ENCODE measurements at regions not wholly inside any gene's neighbourhood (a gene's known extent, or its start where the extent isn't known, plus 50 kb on each side); places are given as distances from the start of the nearest gene placed in this dataset.
A peak's percentile ranks its signal among the peaks of the same experiment; 100 is the strongest.

DNA sequence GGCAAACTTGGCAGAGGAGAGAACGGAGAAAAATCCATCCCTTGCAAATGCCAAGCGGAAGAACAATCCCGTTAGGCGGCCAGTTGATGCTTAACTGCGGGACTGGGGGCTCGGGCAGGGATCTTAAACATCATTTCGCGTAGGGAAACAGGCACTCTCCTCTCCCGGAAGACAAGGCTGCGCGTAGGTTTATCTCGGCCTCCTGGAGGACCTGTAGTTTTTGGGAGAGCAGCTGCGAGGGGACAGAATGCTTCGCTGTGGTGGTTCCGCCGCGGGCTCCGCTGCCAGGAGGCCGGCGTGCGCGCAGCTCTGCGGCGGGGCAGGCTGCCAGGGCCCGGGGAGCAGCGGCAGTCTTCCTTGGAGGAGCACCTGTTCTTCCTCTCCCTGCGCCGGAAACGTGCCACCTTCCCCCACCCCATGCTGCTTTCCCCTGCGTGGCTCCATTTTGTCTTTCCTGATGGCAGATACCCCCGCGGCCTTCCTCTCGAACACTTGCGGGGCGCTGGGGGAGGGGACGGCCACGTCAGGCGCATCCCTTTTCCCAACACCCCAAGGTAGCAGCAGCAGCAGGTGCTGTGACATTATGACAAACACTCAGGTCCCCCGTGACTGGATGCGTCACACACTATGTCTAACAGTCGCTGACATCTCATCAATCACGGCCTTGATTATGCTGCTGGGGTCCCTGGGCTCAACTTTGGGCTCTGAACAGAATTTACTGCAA is 230.7 kb upstream of the BTBD3 start:
- ATAC-seq (peak; percentile 45; the same call in 2 of the 3 replicates), DNase-seq (ENCODE audit: low spot score) (no peak), FAIRE-seq (no peak)
- POLR2A ChIA-PET = no interaction called here
- Histone ChIP-seq H3K9me3 (ENCODE audit: low read length) (no peaks in the 10 kb centered on the region), H2AFZ (ENCODE audit: low read length) (no peak overlapping the region), H3K4me2 (ENCODE audit: low read depth, low read length) (peak overlapping the region; percentile 29; the same call in 1 of the 2 replicates), H3K27me3 (ENCODE audit: control insufficient read depth in 1 of 2, insufficient read depth in 2 of 2, low read length in 2 of 2) (no peaks in the 10 kb centered on the region; a peak in 1 of 5 replicates), H4K20me1 (ENCODE audit: insufficient read depth, low read length) (no peaks in the 10 kb centered on the region), H3K27ac (ENCODE audit: extremely low read length, insufficient read depth, low read length) (no peak overlapping the region), H3K36me3 (replicated peaks in 1 of 2; ENCODE audit: control insufficient read depth in 1 of 2, insufficient read depth in 2 of 2, low read length in 2 of 2) (no peaks in the 10 kb centered on the region), H3K9ac (ENCODE audit: insufficient read depth, low read depth, low read length) (no peak overlapping the region), H3K79me2 (ENCODE audit: insufficient read depth, low read length) (no peaks in the 10 kb centered on the region), H3K4me1 (ENCODE audit: insufficient read depth, low read length) (peaks cover 16% of the 10 kb centered on the region), H3K4me3 (replicated peaks in 1 of 3; ENCODE audit: insufficient read depth in 1 of 3, low read depth in 2 of 3, low read length in 3 of 3) (no peak overlapping the region)
- CTCF ChIA-PET (ENCODE audit: low intra/inter-chr PET ratio, low total read pairs) = no interaction called here
- 68% methylated on average over 42 of the region's 42 CpGs for WGBS (ENCODE audit: low lambda C conversion rate)
- intact Hi-C loops (cut with micrococcal nuclease; ENCODE audit: unreplicated experiment) (no loop called here), in situ Hi-C loops (cut with HindIII; ENCODE audit: extremely low pct_ligation_motif_present, low pct_unique_long_range_greater_than_20kb) (no loop called here)
- no TSS peak for BruUV-seq (replicated peaks)
- TF ChIP-seq EED (CRISPR knock-in tag; IDR thresholded peaks at IDR 0.05) = 0 out of 2 replicates have a peak, but pooled peaks have one; percentile 27
- TF ChIP-seq, protein P1, sequence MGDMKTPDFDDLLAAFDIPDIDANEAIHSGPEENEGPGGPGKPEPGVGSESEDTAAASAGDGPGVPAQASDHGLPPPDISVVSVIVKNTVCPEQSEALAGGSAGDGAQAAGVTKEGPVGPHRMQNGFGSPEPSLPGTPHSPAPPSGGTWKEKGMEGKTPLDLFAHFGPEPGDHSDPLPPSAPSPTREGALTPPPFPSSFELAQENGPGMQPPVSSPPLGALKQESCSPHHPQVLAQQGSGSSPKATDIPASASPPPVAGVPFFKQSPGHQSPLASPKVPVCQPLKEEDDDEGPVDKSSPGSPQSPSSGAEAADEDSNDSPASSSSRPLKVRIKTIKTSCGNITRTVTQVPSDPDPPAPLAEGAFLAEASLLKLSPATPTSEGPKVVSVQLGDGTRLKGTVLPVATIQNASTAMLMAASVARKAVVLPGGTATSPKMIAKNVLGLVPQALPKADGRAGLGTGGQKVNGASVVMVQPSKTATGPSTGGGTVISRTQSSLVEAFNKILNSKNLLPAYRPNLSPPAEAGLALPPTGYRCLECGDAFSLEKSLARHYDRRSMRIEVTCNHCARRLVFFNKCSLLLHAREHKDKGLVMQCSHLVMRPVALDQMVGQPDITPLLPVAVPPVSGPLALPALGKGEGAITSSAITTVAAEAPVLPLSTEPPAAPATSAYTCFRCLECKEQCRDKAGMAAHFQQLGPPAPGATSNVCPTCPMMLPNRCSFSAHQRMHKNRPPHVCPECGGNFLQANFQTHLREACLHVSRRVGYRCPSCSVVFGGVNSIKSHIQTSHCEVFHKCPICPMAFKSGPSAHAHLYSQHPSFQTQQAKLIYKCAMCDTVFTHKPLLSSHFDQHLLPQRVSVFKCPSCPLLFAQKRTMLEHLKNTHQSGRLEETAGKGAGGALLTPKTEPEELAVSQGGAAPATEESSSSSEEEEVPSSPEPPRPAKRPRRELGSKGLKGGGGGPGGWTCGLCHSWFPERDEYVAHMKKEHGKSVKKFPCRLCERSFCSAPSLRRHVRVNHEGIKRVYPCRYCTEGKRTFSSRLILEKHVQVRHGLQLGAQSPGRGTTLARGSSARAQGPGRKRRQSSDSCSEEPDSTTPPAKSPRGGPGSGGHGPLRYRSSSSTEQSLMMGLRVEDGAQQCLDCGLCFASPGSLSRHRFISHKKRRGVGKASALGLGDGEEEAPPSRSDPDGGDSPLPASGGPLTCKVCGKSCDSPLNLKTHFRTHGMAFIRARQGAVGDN (CRISPR knock-in tag; IDR thresholded peaks at IDR 0.05) = peak; percentile 44; the same call in 1 of the 2 replicates
- 0 out of 2 replicates have a peak, but pooled peaks have one; percentile 31 for TF ChIP-seq KDM5B (CRISPR knock-in tag; IDR thresholded peaks at IDR 0.05; ENCODE audit: borderline replicate concordance)
- no peak for TF ChIP-seq BRCA1 (CRISPR knock-in tag; IDR thresholded peaks at IDR 0.05)
- no peak for TF ChIP-seq AGO1 (IDR thresholded peaks at IDR 0.05; ENCODE audit: low read depth, low read length, poor library complexity, severe bottlenecking)
- TF ChIP-seq, protein P2, sequence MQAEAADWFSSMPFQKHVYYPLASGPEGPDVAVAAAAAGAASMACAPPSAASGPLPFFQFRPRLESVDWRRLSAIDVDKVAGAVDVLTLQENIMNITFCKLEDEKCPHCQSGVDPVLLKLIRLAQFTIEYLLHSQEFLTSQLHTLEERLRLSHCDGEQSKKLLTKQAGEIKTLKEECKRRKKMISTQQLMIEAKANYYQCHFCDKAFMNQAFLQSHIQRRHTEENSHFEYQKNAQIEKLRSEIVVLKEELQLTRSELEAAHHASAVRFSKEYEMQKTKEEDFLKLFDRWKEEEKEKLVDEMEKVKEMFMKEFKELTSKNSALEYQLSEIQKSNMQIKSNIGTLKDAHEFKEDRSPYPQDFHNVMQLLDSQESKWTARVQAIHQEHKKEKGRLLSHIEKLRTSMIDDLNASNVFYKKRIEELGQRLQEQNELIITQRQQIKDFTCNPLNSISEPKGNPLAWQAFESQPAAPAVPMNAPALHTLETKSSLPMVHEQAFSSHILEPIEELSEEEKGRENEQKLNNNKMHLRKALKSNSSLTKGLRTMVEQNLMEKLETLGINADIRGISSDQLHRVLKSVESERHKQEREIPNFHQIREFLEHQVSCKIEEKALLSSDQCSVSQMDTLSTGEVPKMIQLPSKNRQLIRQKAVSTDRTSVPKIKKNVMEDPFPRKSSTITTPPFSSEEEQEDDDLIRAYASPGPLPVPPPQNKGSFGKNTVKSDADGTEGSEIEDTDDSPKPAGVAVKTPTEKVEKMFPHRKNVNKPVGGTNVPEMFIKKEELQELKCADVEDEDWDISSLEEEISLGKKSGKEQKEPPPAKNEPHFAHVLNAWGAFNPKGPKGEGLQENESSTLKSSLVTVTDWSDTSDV (CRISPR knock-in tag; IDR thresholded peaks at IDR 0.05) = 0 out of 2 replicates have a peak, but pooled peaks have one; percentile 17
- TF ChIP-seq SETDB1 (CRISPR knock-in tag; IDR thresholded peaks at IDR 0.05; ENCODE audit: borderline replicate concordance) = 0 out of 2 replicates have a peak, but pooled peaks have one; percentile 40
- TF ChIP-seq ZSCAN22 (CRISPR knock-in tag; IDR thresholded peaks at IDR 0.05) = no peak
- peak; percentile 50; the same call in 1 of the 2 replicates for TF ChIP-seq ZBTB38 (CRISPR knock-in tag; IDR thresholded peaks at IDR 0.05)
- 0 out of 2 replicates have a peak, but pooled peaks have one; percentile 29 for TF ChIP-seq MAFG (CRISPR knock-in tag; IDR thresholded peaks at IDR 0.05)
- TF ChIP-seq KDM2A (CRISPR knock-in tag; IDR thresholded peaks at IDR 0.05; ENCODE audit: borderline replicate concordance, low read depth) = peak; percentile 27; the same call in 1 of the 2 replicates
- TF ChIP-seq, protein P3, sequence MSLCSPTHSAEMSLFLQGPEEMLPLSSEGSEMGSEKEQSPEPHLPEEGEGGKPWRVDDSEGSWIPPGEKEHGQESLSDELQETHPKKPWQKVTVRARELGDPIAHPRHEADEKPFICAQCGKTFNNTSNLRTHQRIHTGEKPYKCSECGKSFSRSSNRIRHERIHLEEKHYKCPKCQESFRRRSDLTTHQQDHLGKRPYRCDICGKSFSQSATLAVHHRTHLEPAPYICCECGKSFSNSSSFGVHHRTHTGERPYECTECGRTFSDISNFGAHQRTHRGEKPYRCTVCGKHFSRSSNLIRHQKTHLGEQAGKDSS (CRISPR knock-in tag; IDR thresholded peaks at IDR 0.05; ENCODE audit: borderline replicate concordance, low read depth) = 0 out of 2 replicates have a peak, but pooled peaks have one; percentile 43
- TF ChIP-seq PHF20 (CRISPR knock-in tag; IDR thresholded peaks at IDR 0.05) = no peak
